ENCODE measurements at regions not wholly inside any gene's neighbourhood (a gene's known extent, or its start where the extent isn't known, plus 50 kb on each side); places are given as distances from the start of the nearest gene placed in this dataset.

DNA sequence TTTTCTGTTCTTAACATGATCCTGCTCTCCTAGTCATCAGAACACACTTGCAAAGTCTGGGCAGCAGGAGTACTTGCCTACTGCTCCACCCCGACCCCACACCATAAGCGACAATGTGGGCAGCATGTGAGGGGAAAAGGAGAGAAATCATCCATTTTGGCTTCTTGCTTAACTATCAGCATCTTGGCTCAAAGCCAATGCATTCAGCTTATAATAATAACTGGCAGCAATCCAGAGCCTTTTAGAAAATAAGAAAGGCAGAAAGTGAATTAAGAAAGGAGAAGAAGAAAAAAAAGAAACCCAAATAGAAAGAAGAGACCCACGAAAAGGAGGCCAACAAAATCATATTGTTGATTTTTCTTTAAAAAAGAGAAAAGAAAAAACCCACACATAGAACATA is 930.8 kb downstream of the BCL11B start:
- intact Hi-C loops (cut with micrococcal nuclease), result no loop called here
- DNase-seq, result no peak
- no peak overlapping the region for H3K4ac ChIP-seq (ENCODE audit: low read depth, low read length)
- no peak overlapping the region for H4K91ac ChIP-seq (ENCODE audit: insufficient read depth, low read depth, low read length)
- H3K9ac ChIP-seq (ENCODE audit: low read depth, low read length), result no peak overlapping the region
- H3K23ac ChIP-seq (ENCODE audit: low read depth, low read length), result no peak overlapping the region
- no peak overlapping the region for H3K14ac ChIP-seq (replicated peaks; ENCODE audit: low read depth, low read length)
- ATAC-seq (ENCODE audit: low read depth), result no peak
- H2BK120ac ChIP-seq (ENCODE audit: low read depth, low read length), result no peak overlapping the region
- H4K20me1 ChIP-seq (ENCODE audit: insufficient read depth, low read length), result no peaks in the 10 kb centered on the region
- ChIA-PET CTCF (no interaction called here), POLR2A (ENCODE audit: unreplicated experiment) (no interaction called here)
- no peaks in the 10 kb centered on the region for H3K27me3 ChIP-seq (ENCODE audit: control insufficient read depth, insufficient read depth, low read length)
- H2AK9ac ChIP-seq (replicated peaks; ENCODE audit: low read depth, low read length, poor library complexity), result no peak overlapping the region
- no TSS peak for BruUV-seq (replicated peaks)
- H2AK5ac ChIP-seq (ENCODE audit: low read depth, low read length), result no peak overlapping the region
- H3K56ac ChIP-seq (ENCODE audit: extremely low read depth, insufficient read depth, low read length), result no peak overlapping the region
- no peak overlapping the region for H2BK15ac ChIP-seq (ENCODE audit: low read depth, low read length)
- H2BK5ac ChIP-seq (ENCODE audit: low read depth, low read length, poor library complexity, severe bottlenecking), result no peak overlapping the region
- no peaks in the 10 kb centered on the region for H3K36me3 ChIP-seq (ENCODE audit: control insufficient read depth, insufficient read depth, low read length)
- H3K9me3 ChIP-seq (ENCODE audit: control insufficient read depth, insufficient read depth, low read length), result peaks cover 23% of the 10 kb centered on the region
- H4K8ac ChIP-seq (ENCODE audit: low read depth in 2 of 2, low read length in 2 of 2), result no peak overlapping the region
- H2AFZ ChIP-seq (replicated peaks; ENCODE audit: low read length, poor library complexity), result no peak overlapping the region
- TF ChIP-seq RAD21 (IDR thresholded peaks at IDR 0.05; ENCODE audit: low read length), result no peak
- no peak for TF ChIP-seq RCOR1 (IDR thresholded peaks at IDR 0.05; ENCODE audit: insufficient replicate concordance, low read length)
- TF ChIP-seq, protein P1, sequence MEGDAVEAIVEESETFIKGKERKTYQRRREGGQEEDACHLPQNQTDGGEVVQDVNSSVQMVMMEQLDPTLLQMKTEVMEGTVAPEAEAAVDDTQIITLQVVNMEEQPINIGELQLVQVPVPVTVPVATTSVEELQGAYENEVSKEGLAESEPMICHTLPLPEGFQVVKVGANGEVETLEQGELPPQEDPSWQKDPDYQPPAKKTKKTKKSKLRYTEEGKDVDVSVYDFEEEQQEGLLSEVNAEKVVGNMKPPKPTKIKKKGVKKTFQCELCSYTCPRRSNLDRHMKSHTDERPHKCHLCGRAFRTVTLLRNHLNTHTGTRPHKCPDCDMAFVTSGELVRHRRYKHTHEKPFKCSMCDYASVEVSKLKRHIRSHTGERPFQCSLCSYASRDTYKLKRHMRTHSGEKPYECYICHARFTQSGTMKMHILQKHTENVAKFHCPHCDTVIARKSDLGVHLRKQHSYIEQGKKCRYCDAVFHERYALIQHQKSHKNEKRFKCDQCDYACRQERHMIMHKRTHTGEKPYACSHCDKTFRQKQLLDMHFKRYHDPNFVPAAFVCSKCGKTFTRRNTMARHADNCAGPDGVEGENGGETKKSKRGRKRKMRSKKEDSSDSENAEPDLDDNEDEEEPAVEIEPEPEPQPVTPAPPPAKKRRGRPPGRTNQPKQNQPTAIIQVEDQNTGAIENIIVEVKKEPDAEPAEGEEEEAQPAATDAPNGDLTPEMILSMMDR (conservative IDR thresholded peaks at IDR 0.05; ENCODE audit: low read depth, low read length), result no peak
- no peak for TF ChIP-seq BHLHE40 (IDR thresholded peaks at IDR 0.05; ENCODE audit: low read depth, low read length)
- TF ChIP-seq, protein P2, sequence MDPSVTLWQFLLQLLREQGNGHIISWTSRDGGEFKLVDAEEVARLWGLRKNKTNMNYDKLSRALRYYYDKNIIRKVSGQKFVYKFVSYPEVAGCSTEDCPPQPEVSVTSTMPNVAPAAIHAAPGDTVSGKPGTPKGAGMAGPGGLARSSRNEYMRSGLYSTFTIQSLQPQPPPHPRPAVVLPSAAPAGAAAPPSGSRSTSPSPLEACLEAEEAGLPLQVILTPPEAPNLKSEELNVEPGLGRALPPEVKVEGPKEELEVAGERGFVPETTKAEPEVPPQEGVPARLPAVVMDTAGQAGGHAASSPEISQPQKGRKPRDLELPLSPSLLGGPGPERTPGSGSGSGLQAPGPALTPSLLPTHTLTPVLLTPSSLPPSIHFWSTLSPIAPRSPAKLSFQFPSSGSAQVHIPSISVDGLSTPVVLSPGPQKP (IDR thresholded peaks at IDR 0.05; ENCODE audit: borderline replicate concordance, low read depth, low read length), result no peak
- no peak for TF ChIP-seq CHD1 (IDR thresholded peaks at IDR 0.05; ENCODE audit: low read depth, low read length)
- no peak for TF ChIP-seq FOS (IDR thresholded peaks at IDR 0.05; ENCODE audit: low read depth, low read length)
- TF ChIP-seq CEBPB (IDR thresholded peaks at IDR 0.05; ENCODE audit: low read depth, low read length), result no peak
- H3K79me1 ChIP-seq (ENCODE audit: low read depth in 1 of 2, low read length in 2 of 2), result no peaks in the 10 kb centered on the region
- no peak overlapping the region for H3K4me2 ChIP-seq (ENCODE audit: low read depth, low read length)
- no peak overlapping the region for H3K27ac ChIP-seq (ENCODE audit: insufficient read depth, low read length)
- no peak overlapping the region for H4K5ac ChIP-seq (ENCODE audit: low read depth, low read length)
- H3K9me1 ChIP-seq (ENCODE audit: insufficient read depth, low read length), result no peaks in the 10 kb centered on the region
- H3K4me3 ChIP-seq (ENCODE audit: insufficient read depth, low read depth, low read length), result no peak overlapping the region
- in situ Hi-C loops (cut with MboI; ENCODE audit: low sequenced_read_pairs), result no loop called here
- dilution Hi-C loops (cut with HindIII; ENCODE audit: low sequenced_read_pairs, unreplicated experiment), result no loop called here
- WGBS, 2 experiments (ENCODE audit: extremely low coverage in 2 of 2, insufficient read length in 1 of 2), result no CpG with 5 or more reads among the region's 3 CpGs
- H3K4me1 ChIP-seq (ENCODE audit: control insufficient read depth, insufficient read depth, low read length), result no peaks in the 10 kb centered on the region
- no peak overlapping the region for H2BK20ac ChIP-seq (ENCODE audit: low read depth, low read length)
- H3K18ac ChIP-seq (ENCODE audit: low read depth, low read length), result no peak overlapping the region

Data from IMR-90 (cell line).